HG03039 (cell line): ENCODE measurements at regions not wholly inside any gene's neighbourhood (a gene's known extent, or its start where the extent isn't known, plus 50 kb on each side); places are given as distances from the start of the nearest gene placed in this dataset.
"Not testable (repeated sequence)": the region's sequence is repeated elsewhere in the genome, so short reads cannot be mapped to it uniquely, and the experiment has no call there.

Experiments
- ATAC-seq: cut with Tn5 transposase; IDR thresholded peaks from one replicate; pipeline ENCODE4 v1.9.1; 2021; ENCODE audit warnings: mild to moderate bottlenecking, moderate library complexity; ENCODE audit not compliant: unreplicated experiment

- not testable (repeated sequence) for ATAC-seq
Measured at GRCh38 chr3:177871267-177871666, 665.0 kb upstream of the KCNMB2 start.

DNA sequence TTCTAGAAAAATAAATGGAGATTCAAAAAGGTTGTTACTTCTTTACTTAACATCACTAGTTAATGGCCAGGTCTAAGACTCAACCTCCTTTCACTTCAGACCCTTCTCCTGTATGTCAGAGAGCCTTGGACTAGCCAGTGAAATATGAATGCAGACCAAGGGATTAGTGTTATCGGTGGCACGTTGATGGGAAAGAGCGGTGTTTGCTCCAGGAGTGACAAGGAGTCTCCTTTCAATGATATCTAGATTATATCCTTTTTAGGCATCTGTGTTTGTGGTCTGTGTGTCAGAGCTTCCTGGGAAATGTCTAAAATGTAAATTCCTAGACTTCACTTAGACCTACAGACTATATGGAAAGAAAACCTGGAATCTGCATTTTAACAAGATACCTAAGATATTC is 658.0 kb upstream of the KCNMB2 start:
- ATAC-seq, result no peak

GRCh38 chr3:177878957-177879356 is 657.3 kb upstream of the KCNMB2 start:
- ATAC-seq, result no peak

GRCh38 chr3:177881351-177881750 is 654.9 kb upstream of the KCNMB2 start:
- ATAC-seq, result no peak

DNA sequence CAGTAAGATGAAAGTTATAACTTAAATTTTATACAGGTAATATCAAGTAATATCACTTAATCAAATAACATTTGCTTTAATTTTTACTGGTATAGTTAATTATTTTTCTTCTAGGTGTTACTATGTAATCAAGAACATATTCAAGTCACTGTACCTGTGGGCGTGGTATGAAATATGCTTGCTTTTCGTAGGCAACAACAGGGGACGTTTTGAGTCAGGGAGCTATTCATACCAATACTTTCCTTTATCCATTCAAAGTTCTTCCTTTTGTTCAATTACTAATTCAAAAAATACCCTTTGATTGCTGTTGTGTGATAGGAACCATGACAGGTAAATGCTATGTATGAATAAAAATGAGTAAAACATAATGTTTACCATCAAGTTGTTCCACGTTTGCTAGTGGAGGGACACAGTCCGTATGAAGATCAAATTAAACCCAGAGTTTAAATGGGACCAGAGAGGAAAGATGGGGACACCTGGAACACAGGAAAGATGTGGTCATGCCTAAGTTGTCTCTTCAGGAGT is 654.0 kb upstream of the KCNMB2 start:
- ATAC-seq, result no peak

- ATAC-seq, result no peak
Measured at GRCh38 chr3:177883091-177883490, 653.1 kb upstream of the KCNMB2 start.

DNA sequence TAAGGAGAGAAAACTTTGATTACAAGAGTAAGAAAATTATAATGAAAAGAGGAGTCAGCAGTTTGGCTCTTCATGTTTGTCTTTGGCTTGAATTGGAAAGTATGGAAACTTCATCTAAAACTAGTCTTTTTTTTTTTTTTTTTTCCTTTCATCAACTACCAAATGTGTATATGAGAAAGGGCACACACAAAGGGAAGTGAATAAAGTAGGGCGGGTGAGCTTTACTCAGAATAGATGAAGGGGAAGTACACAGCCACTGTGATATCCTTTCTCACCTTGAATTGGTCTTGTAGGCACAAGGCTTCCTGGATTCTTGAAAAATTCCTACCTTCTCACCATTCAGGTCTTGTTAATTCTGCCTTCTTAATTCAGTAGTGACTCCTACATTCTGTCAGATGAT is 652.3 kb upstream of the KCNMB2 start:
- no peak for ATAC-seq

DNA sequence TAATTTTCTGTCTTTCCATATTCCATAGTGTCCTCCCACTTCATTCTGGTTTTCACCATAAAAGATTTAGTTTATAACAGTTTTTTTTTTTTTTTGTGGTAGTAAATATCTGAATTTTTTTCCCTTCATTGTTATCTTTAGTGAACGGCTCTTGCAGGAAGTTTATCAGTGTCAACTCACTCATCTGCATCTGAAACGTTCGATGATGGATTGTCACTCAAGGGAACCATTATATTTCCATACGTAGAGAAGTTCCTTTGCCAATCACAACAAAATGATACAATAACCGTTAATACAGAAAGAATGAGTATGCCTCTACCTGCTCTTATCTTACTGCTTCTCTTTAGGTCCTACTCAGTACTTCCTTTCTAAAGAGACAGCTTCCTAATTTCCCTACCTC is 651.2 kb upstream of the KCNMB2 start:
- ATAC-seq, result no peak

DNA sequence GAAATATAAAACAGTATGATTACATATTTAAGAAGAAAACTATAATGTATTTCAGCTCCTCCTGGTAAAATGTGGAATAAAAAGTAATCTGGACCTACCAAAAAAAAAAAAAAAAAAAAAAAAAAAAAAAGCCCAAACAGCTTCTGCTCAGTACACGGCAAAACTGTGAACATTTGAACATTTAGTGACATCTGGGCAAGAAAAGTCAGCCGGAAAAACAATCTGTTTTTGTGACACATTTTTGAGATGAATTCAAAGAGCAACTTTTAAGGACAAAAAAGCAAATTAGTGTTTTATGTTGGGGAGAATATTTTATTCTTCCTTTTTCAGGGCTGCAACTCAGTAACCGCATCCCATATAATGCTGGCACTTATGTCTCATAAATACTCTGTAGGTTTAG is 649.7 kb upstream of the KCNMB2 start:
- no peak for ATAC-seq

DNA sequence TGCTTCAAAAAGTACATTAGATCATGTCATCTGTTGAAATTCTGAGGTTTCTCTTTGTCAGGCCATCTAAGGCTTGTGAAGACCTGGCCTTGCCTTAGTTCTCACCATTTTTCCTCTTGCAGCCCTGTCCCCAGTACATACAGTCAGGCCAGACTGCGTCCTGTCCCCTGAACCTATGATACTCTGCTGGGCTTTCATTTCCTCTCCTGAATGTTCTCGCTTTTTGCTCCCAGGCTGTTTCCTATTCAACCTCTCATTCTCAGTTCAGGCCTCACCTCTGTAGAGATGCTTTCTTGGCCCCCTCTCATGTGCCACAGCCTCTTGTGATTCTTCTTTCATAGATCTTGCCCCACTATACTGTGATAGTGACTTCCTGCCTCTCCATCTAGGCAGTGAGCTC is 648.8 kb upstream of the KCNMB2 start:
- peak; percentile 52 for ATAC-seq

- ATAC-seq, result no peak
Measured at GRCh38 chr3:177889161-177889560, 647.1 kb upstream of the KCNMB2 start.

GRCh38 chr3:177889652-177890358 is 646.4 kb upstream of the KCNMB2 start:
- no peak for ATAC-seq

DNA sequence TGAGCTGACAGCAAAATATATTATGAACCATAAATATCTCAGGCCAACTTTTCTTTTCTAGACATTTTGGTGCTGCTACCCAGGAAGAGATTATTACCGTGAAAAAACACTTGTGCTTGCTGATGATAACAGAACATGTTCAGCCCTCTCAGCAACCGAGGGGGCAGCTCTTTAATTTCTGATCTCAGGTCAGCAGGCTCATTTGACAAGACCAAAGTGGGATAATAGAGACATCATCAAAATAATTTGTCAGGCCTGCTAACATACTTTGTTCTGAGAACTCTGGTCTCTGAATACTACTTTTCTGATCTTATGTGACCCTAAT is 645.9 kb upstream of the KCNMB2 start:
- no peak for ATAC-seq

DNA sequence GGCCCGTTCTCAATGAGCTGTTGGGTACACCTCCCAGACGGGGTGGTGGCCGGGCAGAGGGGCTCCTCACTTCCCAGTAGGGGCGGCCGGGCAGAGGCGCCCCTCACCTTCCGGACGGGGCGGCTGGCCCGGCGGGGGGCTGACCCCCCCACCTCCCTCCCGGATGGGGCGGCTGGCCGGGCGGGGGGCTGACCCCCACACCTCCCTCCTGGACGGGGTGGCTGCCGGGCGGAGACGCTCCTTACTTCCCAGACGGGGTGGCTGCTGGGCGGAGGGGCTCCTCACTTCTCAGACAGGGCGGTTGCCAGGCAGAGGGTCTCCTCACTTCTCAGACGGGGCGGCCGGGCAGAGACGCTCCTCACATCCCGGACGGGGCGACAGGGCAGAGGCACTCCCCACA is 644.7 kb upstream of the KCNMB2 start:
- ATAC-seq, result not testable (repeated sequence)

DNA sequence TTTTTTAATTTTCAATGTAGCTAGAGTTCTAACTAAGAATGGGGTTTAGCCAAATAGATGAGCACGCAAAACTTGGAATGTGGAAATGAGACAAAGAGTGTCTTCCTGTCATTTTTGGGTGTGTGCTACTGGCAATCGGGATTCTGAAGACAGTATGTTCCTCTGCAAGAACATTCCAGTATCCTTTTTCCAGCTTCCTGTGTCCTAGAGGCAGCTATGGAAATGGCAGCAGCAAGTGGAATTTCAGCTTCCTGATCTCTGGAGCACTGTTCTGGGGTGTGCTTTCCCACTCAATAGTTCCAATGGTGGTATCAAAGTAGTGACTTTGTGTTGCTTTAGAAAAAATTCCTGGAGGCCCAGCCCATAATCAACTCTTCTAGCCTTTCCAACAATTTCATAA is 642.9 kb upstream of the KCNMB2 start:
- no peak for ATAC-seq

DNA sequence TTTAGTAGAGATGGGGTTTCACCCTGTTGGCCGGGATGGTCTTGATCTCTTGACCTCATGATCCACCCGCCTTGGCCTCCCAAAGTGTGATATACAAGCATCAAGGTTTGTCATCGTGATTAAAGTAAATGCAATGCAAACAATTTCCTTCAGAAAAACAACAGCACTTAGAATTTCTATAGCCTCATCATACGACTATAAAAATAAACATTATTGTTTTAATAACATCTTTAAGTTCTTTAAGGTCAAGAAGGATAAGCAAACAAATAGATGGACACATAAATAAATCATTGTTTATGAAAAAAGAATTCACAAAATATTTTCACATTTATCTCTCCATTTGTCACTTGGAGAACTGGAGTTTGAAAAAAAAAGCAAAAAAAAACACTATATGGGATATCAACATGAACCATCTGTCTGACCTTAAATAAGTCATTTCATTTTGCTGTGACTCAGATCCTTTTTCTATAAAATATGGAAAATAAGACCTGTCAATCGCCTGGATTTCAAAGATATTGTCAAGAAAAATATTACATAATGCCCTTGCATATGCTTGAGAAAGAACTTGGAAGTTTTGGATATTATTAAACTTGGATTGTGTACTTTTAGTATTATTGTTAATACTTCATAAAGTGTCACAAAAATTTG is 642.0 kb upstream of the KCNMB2 start:
- ATAC-seq, result no peak

- no peak for ATAC-seq
Measured at GRCh38 chr3:177898185-177898584, 638.1 kb upstream of the KCNMB2 start.

DNA sequence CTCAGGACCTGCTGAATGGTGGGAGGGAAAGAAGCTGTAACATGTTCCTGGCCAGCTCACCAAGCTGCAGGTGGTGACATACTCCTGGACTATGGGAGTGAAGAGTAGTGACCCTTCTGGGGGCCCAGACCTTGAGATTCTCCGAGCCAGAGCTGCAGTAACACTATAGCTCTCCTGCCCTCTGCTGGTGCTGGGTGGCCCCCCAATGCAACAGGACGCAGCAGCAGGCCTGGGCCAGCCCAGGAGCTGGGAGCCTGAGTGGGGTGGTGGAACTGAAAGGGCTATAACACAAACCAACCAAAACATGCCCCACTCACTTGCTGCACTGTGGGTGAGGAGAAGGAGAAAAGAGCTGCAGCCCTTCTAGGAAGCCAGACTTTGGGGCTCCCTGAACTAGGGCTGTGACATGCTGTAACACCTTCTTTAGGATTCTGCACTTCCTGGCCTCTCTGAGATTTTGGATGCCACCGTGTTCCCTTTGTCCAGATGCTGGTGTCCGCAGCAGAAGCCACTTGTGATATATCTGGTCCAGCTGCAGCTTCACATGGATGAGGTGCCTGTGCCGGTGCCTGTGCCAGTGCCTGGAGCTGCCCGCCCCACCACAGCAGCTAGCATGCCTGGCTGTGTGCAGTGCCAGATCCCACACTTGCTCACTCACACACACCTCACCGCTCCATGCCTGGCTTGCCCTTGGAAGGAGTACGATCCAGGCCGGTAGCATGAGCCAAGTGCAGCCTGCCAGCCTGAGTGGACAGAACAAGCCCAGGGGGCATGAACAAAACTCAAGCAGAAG is 636.8 kb upstream of the KCNMB2 start:
- no peak for ATAC-seq

- no peak for ATAC-seq
Measured at GRCh38 chr3:177902876-177903275, 633.4 kb upstream of the KCNMB2 start.

GRCh38 chr3:177904621-177905020 is 631.6 kb upstream of the KCNMB2 start:
- no peak for ATAC-seq

- no peak for ATAC-seq
Measured at GRCh38 chr3:177905173-177906125, 630.8 kb upstream of the KCNMB2 start.
